Mesodermal cell (in vitro differentiated cells): ENCODE measurements at regions not wholly inside any gene's neighbourhood (a gene's known extent, or its start where the extent isn't known, plus 50 kb on each side); places are given as distances from the start of the nearest gene placed in this dataset.

Source experiments
- H3K27ac ChIP-seq: 2 replicates; pipeline ENCODE4 v1.7.0; 2013; ENCODE audit warnings: mild to moderate bottlenecking, low read depth, low read length, moderate library complexity; ENCODE audit not compliant: severe bottlenecking
- H3K36me3 ChIP-seq: 2 replicates; pipeline ENCODE4 v1.7.1; 2013; ENCODE audit warnings: mild to moderate bottlenecking, low read length, moderate library complexity; ENCODE audit not compliant: control insufficient read depth, insufficient read depth
- H3K4me1 ChIP-seq: one replicate; pipeline ENCODE4 v1.7.1; 2013; ENCODE audit warnings: mild to moderate bottlenecking, low read length; ENCODE audit not compliant: insufficient read depth, control insufficient read depth, poor library complexity, severe bottlenecking
- H3K4me3 ChIP-seq: 2 replicates; pipeline ENCODE4 v1.7.0; 2013; ENCODE audit warnings: low read length, control low read depth, mild to moderate bottlenecking; ENCODE audit not compliant: insufficient read depth, poor library complexity, severe bottlenecking; ENCODE audit errors: extremely low read depth
- H3K9me3 ChIP-seq: 2 replicates; pipeline ENCODE4 v1.7.1; 2013; ENCODE audit warnings: mild to moderate bottlenecking, low read length, moderate library complexity; ENCODE audit not compliant: control insufficient read depth
- WGBS, 2 experiments: methylation state at CpG; one replicate each; pipeline ENCODE4 v1.1.5; 2013; ENCODE audit warnings: missing lambda C conversion rate in 2 of 2; ENCODE audit not compliant: insufficient coverage in 2 of 2; 5-methylcytosine and 5-hydroxymethylcytosine counted together

GRCh38 chr11:70694371-70694770, 296.0 kb downstream of the CTTN start:
- H3K4me1 ChIP-seq: peaks cover 10% of the 10 kb centered on the region
- no peaks in the 10 kb centered on the region for H3K36me3 ChIP-seq
- H3K4me3 ChIP-seq: no peak overlapping the region
- no peaks in the 10 kb centered on the region for H3K9me3 ChIP-seq
- 78 to 88% methylated on average over 1 of the region's 1 CpG for WGBS, 2 experiments
- no peak overlapping the region for H3K27ac ChIP-seq

- H3K4me3 ChIP-seq: no peak overlapping the region
- H3K4me1 ChIP-seq: peaks cover 11% of the 10 kb centered on the region
- H3K9me3 ChIP-seq: no peaks in the 10 kb centered on the region
- no peaks in the 10 kb centered on the region for H3K36me3 ChIP-seq
- 82 to 94% methylated on average over 8 to 9 of the region's 13 CpGs for WGBS, 2 experiments
- H3K27ac ChIP-seq: no peak overlapping the region
These were observed 297.0 kb downstream of the CTTN start for GRCh38 chr11:70695086-70695960.

GRCh38 chr11:70696076-70696475, 297.7 kb downstream of the CTTN start:
- no peak overlapping the region for H3K27ac ChIP-seq
- peaks cover 11% of the 10 kb centered on the region for H3K4me1 ChIP-seq
- no peak overlapping the region for H3K4me3 ChIP-seq
- no peaks in the 10 kb centered on the region for H3K9me3 ChIP-seq
- no peaks in the 10 kb centered on the region for H3K36me3 ChIP-seq

- Histone ChIP-seq H3K36me3 (no peaks in the 10 kb centered on the region), H3K27ac (no peak overlapping the region), H3K4me3 (no peak overlapping the region), H3K4me1 (peaks cover 11% of the 10 kb centered on the region), H3K9me3 (no peaks in the 10 kb centered on the region)
- 92 to 96% methylated on average over 3 to 4 of the region's 5 CpGs for WGBS, 2 experiments
These were observed 298.2 kb downstream of the CTTN start for GRCh38 chr11:70696564-70696963.

- H3K4me1 ChIP-seq: peaks cover 11% of the 10 kb centered on the region
- 85 to 90% methylated on average over 4 to 7 of the region's 8 CpGs for WGBS, 2 experiments
- H3K27ac ChIP-seq: no peak overlapping the region
- H3K9me3 ChIP-seq: no peaks in the 10 kb centered on the region
- H3K4me3 ChIP-seq: no peak overlapping the region
- H3K36me3 ChIP-seq: no peaks in the 10 kb centered on the region
These were observed 299.4 kb downstream of the CTTN start for GRCh38 chr11:70697701-70698100.

GRCh38 chr11:70698871-70699270, 300.5 kb downstream of the CTTN start:
- H3K4me1 ChIP-seq: peaks cover 18% of the 10 kb centered on the region
- no peaks in the 10 kb centered on the region for H3K9me3 ChIP-seq
- H3K27ac ChIP-seq: no peak overlapping the region
- no peaks in the 10 kb centered on the region for H3K36me3 ChIP-seq
- WGBS, 2 experiments: 100% methylated on average over 2 of the region's 2 CpGs; no CpG with 5 or more reads in 1 of the 2 experiments
- H3K4me3 ChIP-seq: no peak overlapping the region

GRCh38 chr11:70699294-70700221, 301.2 kb downstream of the CTTN start:
- Histone ChIP-seq H3K9me3 (no peaks in the 10 kb centered on the region), H3K4me3 (no peak overlapping the region), H3K4me1 (peaks cover 18% of the 10 kb centered on the region), H3K27ac (no peak overlapping the region), H3K36me3 (no peaks in the 10 kb centered on the region)
- WGBS, 2 experiments: 66 to 78% methylated on average over 5 to 7 of the region's 7 CpGs

- 77 to 89% methylated on average over 6 of the region's 8 CpGs for WGBS, 2 experiments
These were observed 302.1 kb downstream of the CTTN start for GRCh38 chr11:70700453-70700852.

GRCh38 chr11:70700871-70701270, 302.5 kb downstream of the CTTN start:
- H3K27ac ChIP-seq: no peak overlapping the region
- no peak overlapping the region for H3K4me3 ChIP-seq
- peaks cover 18% of the 10 kb centered on the region for H3K4me1 ChIP-seq
- H3K36me3 ChIP-seq: no peaks in the 10 kb centered on the region
- WGBS, 2 experiments: 80 to 94% methylated on average over 1 to 3 of the region's 5 CpGs
- H3K9me3 ChIP-seq: no peaks in the 10 kb centered on the region

More at GRCh38 chr11:70700453-70700852, 302.1 kb downstream of the CTTN start:
- Histone ChIP-seq H3K4me3 (no peak overlapping the region), H3K36me3 (no peaks in the 10 kb centered on the region), H3K4me1 (peaks cover 18% of the 10 kb centered on the region), H3K27ac (no peak overlapping the region), H3K9me3 (no peaks in the 10 kb centered on the region)

GRCh38 chr11:70702040-70702648, 303.8 kb downstream of the CTTN start:
- H3K36me3 ChIP-seq: no peaks in the 10 kb centered on the region
- no peak overlapping the region for H3K27ac ChIP-seq
- WGBS, 2 experiments: 95 to 96% methylated on average over 4 of the region's 4 CpGs
- H3K4me3 ChIP-seq: no peak overlapping the region
- H3K9me3 ChIP-seq: no peaks in the 10 kb centered on the region
- H3K4me1 ChIP-seq: peaks cover 18% of the 10 kb centered on the region
